ENCODE measurements at regions not wholly inside any gene's neighbourhood (a gene's known extent, or its start where the extent isn't known, plus 50 kb on each side); places are given as distances from the start of the nearest gene placed in this dataset.
"Not testable (repeated sequence)": the region's sequence is repeated elsewhere in the genome, so short reads cannot be mapped to it uniquely, and the experiment has no call there.

GRCh38 chr1:146438543-146438942, 209.7 kb upstream of the NOTCH2NLA start:
- not testable (repeated sequence) for TF ChIP-seq CTCF (conservative IDR thresholded peaks at IDR 0.05); EZH2 (IDR thresholded peaks at IDR 0.05; ENCODE audit: low read depth)
